ENCODE measurements at regions not wholly inside any gene's neighbourhood (a gene's known extent, or its start where the extent isn't known, plus 50 kb on each side); places are given as distances from the start of the nearest gene placed in this dataset.
"Not testable (repeated sequence)": the region's sequence is repeated elsewhere in the genome, so short reads cannot be mapped to it uniquely, and the experiment has no call there.

DNA sequence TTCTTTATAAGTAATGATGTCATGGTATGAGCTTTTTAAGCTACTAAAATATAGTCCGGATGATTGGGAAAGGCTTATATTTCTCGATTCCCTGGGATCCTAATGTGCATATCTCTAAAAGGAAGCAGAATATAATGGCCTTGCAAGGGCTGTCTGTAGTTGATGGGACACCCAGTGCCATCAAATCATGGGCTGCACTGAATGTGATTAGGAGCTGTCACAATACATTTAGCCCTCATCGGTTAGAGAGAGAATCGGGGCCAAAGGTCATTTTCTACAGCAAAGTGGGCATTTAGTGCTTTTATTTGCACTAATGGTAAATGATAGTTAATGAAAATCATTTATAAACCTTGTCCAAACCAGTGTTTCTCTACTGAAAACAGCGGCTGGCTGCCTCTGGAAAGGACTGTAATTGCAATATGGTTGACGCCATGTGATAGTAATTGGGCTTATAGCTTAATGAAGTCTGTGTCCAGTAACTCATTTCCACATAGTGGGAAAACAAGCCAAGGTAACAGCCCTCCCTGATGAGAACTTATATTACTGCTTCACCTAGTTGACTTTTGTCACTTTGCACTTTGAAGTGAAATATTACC, 265.0 kb upstream of the AZI2 start:
- no peak for DNase-seq (ENCODE audit: low read depth)

DNA sequence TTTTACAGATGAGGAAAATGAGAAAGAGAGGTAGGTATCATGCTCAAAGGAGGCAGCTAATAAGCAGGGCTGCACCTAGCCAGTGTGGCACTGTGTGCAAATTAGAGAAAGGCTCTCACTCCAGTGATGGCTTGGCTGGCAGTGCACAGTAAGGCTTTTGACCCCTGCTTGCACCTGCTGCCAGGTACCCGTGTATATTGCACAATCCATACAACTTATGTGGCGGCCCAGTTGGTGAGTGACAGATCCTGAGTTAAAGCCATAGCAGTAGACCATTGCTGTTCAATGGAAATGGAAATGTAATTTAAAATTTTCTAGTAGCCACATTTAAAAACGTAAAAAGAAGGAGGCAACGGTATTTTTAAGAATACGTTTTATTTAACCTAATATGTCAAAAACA, 266.4 kb upstream of the AZI2 start:
- no peak for TF ChIP-seq CTCF (IDR thresholded peaks at IDR 0.05; ENCODE audit: insufficient read depth, low read depth, low read length, missing control alignments)
- DNase-seq (ENCODE audit: low read depth), result no peak
- no peak overlapping the region for H3K4me3 ChIP-seq (ENCODE audit: low read length)

More for the DNA sequence above, 265.0 kb upstream of the AZI2 start:
- no peak for TF ChIP-seq CTCF (IDR thresholded peaks at IDR 0.05; ENCODE audit: insufficient read depth, low read depth, low read length, missing control alignments)
- no peak overlapping the region for H3K4me3 ChIP-seq (ENCODE audit: low read length)

DNA sequence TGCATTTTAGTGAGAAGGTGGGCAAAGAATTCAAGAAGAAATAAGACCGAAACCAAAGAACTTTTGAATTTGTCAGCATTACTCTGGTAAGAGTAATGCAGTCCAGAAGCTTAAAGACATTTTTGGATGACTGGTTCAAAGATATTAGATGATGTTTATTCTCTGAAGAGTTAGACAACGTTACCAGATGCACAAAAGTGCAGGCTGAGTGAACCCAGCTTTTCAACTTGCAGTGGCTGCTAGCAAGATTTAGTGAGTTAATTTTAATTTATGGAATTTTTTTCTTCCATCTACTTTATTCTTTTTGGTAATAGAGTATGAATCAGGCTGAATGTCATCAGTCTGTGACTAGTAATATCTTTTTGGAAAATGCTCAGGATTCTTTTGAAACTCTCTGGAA, 267.3 kb upstream of the AZI2 start:
- TF ChIP-seq CTCF (IDR thresholded peaks at IDR 0.05; ENCODE audit: insufficient read depth, low read depth, low read length, missing control alignments), result no peak
- no peak for DNase-seq (ENCODE audit: low read depth)
- H3K4me3 ChIP-seq (ENCODE audit: low read length), result no peak overlapping the region

DNA sequence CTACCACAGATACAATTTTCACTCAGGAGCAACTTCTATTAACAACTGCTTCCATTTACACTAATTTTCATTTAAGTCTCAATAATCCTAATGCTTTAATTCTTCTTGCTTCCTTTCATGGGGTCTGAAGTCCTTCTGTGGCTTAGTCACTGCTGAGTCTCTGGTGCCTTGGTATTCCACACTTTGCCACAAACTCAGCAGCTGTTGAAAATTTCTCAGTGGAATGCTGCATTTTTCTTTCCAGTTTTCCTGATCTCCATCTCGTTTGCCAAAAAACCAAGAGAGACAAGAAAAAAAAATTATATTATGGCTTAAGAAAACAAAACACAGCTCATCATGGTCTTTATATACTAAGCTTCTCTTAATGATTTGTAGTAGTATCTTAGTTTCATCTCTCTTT, 269.2 kb upstream of the AZI2 start:
- DNase-seq (ENCODE audit: low read depth), result no peak
- H3K4me3 ChIP-seq (ENCODE audit: low read length), result no peak overlapping the region
- TF ChIP-seq CTCF (IDR thresholded peaks at IDR 0.05; ENCODE audit: insufficient read depth, low read depth, low read length, missing control alignments), result no peak

DNA sequence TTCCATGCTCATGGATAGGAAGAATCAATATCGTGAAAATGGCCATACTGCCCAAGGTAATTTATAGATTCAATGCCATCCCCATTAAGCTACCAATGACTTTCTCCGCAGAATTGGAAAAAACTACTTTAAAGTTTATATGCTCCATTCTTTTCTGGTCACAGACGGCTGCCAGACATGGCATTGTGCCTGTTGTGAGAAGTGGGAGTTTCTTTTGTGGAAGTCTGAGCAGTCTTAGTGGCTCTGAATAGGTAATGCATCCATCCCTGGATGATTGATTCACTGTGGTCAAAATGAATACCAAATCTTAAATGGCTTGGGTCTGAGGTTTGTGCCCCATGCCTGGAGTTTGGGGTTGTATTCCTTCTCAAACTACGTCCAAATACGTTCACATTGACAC, 274.5 kb upstream of the AZI2 start:
- DNase-seq (ENCODE audit: low read depth), result no peak
- no peak for TF ChIP-seq CTCF (IDR thresholded peaks at IDR 0.05; ENCODE audit: insufficient read depth, low read depth, low read length, missing control alignments)
- H3K4me3 ChIP-seq (ENCODE audit: low read length), result no peak overlapping the region

DNA sequence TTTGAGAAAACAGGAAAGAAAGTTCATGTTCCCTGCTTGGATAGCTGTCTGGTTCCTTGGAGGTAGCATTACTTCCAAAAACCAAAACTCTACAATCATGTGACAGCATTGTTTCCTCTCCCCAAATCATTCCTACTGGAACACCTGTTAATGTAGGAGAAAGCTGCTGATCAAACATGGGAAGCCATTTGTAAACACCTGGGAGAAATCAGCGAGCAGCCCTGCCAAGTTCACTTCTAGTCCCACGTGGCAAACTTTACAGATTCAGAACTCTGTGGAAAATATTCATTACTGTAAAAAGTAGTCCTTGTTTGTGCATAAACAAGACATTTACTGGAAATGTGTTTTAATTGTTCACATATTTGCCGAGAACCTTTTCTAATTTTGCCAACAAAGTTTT, 275.5 kb upstream of the AZI2 start:
- H3K4me3 ChIP-seq (ENCODE audit: low read length), result no peak overlapping the region
- no peak for TF ChIP-seq CTCF (IDR thresholded peaks at IDR 0.05; ENCODE audit: insufficient read depth, low read depth, low read length, missing control alignments)
- DNase-seq (ENCODE audit: low read depth), result no peak

DNA sequence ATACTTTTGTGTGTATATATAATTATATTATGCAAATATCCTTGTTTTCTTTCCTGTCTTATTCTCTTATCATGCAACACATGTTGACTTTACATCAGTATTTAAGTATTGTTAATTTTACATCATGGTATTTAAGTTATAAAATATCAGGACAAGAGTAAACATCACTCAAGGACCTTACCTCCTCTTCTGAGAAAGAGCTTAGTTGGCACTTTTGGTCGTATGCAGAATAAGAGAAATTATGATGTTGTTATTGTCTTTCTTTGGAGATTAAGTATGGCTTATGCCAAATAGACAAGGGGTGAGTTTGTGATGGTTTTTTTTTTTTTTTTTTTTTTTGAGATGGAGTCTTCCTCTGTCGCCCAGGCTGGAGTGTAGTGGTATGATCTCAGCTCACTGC, 279.2 kb upstream of the AZI2 start:
- not testable (repeated sequence) for H3K4me3 ChIP-seq (ENCODE audit: low read length); DNase-seq (ENCODE audit: low read depth)

Measured in epithelial cell of esophagus (primary cell).